Right kidney (tissue), 1 donor: ENCODE measurements at regions not wholly inside any gene's neighbourhood (a gene's known extent, or its start where the extent isn't known, plus 50 kb on each side); places are given as distances from the start of the nearest gene placed in this dataset.
"Not testable (repeated sequence)": the region's sequence is repeated elsewhere in the genome, so short reads cannot be mapped to it uniquely, and the experiment has no call there.

ENCODE experiments used
- DNase-seq: peaks from one replicate; pipeline ENCODE4 v3.0.0-alpha.2; 2016

DNA sequence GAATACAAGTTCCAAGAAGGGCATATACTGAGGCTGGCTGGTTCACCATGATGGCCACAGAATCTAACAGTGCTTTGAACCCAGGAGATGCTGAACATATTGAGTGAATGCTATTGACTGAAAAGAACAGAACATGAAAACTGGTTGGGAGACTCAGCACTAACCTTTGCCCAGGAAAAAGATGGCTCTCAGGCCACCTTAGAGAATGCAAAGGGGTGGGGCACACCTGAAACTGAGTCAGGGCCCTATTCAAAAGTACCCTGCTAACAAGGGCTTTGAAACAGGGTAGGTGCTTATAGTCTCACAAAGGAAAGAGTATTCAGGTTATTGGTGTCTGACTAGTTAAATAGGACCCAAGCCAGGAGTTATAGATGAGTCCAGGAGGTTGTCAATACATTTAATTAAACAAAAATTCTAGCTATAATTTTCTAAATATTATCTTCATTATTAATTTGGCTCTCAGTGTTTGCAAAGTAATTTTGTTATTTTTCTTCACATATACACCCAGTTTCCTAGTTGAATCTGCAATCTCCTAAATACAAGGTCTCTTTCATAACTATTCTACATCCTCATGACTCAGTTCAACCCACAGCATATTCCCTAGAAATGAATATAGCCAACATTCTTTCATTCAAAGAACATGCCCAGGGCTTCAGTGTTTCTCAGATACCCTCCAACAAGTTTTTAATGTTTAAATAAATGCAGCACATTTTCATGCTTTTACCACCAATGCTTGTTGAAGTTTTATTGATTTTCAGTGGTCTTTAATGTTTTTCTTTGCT is 144.2 kb upstream of the RAPGEF2 start:
- DNase-seq: no peak

DNA sequence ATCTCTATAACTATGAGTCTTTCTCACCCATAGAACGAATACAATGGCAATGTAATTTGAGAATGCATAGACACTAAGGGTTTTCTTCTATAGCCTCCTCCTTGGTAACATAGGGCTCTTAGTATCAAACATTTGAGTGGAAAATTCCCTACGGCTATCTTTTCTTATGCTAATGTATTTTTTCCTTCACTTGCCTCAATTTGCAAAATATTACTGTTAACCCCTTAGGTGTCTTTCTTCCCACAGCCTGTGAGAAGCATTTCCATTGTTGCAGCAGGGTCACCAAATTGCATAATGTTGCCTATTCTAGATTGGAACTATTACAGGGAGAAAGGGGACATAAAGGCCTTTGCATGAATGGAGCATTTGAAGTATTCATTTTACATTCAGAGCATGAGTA is 140.5 kb upstream of the RAPGEF2 start:
- no peak for DNase-seq

DNA sequence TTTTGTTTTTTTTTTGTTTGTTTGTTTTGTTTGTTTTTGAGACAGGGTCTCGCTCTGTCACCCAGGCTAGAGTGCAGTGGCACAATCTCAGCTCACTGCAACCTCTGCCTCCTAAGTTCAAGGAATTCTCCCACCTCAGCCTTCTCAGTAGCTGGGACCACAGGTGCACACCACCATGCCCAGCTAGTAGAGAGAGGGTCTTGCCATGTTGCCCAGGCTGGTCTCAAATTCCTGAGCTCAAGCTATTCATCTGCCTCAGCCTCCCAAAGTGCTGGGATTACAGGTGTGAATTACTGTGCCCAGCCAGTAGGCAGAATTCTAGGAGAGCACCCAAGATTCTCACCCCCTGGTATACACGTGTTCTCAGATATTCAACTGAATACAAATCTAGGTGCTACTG is 139.6 kb upstream of the RAPGEF2 start:
- not testable (repeated sequence) for DNase-seq

DNA sequence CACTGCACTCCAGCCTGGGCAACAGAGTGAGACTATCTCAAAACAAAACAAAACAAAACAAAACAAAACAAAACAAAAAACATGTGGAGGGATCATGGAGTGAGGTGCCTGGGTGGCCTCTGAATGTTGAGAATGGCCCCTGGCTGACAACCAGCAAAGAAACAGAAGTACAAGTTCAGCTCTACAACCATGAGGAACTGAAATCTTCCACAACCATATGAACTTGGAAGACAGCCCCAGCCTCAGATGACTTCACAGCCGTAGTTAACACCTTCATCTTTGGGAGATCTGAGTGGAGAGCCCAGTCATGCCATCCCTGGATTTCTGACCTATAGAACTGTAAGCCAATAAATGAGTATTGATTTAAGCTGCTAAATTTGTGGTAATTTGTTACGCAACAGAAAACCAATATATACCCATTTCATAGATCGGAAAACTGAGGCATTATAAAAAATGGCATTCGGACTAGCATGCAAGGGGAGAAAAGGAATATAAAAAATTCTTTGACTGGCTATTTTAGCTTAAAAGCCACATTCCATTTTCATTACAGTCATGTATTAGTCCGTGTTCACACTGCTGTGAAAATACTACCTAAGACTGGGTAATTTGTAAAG is 138.7 kb upstream of the RAPGEF2 start:
- DNase-seq: no peak

DNA sequence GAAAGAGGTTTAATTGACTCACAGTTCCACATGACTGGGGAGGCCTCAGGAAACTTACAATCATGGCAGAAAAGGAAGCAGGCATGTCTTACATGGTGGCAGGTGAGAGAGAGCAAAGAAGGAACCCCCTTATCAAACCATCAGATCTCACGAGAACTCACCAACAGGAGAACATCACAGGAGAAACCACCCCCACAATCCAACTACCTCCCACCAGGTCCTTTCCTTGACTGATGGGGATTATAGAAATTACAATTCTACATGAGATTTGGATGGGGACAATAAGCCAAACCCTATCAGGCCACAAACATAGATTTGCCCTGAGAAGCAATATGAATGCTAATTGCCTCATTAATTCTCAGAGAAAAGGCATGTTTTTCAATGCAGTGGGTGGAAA is 138.2 kb upstream of the RAPGEF2 start:
- DNase-seq: no peak

DNA sequence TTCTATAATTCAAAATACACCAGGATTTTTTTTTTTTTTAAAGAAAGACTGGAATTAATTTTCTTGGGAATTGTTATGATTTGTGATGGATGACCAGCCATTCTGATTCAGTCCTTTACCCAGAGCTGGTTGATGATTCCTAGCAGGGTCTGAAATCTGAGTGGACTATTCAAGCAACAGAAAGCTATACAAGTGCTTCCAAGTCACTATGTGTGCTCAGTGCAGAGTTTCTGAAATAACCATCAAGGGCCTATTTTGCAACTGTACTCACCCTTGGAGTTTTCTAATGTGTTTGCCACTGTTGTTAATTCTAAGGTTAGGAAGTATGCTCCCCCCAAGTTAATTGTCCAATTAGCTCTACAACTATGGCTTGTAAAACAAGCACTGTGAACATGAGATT is 137.7 kb upstream of the RAPGEF2 start:
- no peak for DNase-seq

DNA sequence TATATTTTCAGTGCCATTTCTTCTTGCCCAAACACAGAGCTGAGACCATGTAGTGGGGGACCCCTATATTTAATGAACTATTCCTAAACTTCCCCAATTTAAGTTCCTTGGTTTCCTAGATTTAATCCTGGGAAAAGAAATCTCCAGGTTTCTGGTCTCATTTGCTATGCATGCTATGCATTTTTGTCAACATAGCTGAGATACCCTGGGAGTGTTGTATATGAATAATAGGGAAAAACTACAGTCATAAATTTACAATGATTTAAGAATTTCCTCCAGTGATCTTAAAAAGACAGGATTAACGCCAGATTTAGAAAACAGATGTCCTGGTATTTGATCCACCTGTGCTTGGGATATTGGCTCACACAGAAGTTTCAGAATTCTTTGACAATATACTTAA is 136.8 kb upstream of the RAPGEF2 start:
- DNase-seq: no peak

DNA sequence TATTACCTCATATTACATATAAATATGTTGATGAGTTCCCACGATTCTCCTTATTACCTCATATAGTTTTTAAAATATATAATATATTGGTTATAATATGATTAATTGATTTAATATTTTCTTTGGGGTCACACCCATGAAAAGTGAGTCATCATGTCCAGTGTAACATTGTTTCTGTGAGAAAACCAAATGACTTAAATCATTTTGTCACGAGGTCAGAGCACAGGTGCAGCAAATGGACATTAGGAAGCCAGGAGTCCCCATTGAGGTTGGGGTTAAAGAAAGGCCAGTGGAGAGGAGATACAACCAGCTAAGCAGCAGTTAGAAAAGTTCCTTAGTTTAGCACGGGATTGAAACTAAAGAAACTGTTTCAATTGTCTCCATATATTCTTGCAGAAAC is 133.9 kb upstream of the RAPGEF2 start:
- no peak for DNase-seq

DNA sequence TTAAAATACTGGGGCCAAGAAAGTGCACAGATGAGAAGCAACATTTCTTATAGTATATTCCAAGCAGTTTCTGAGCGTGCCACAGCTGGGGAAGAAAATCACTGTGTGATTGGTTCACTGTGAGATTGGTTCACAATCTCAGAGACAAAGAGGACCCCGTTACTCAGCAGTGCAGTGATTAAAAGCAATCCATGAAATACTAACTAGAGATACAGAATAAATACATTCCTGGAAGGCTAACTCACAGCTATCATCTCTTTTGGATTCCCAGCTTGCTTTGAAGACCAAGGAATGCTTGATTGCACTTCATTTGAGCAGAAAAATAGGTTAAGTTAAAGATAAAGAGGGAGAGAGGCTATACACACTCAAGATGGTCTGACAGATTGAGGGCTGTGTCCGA is 132.1 kb upstream of the RAPGEF2 start:
- DNase-seq: no peak

DNA sequence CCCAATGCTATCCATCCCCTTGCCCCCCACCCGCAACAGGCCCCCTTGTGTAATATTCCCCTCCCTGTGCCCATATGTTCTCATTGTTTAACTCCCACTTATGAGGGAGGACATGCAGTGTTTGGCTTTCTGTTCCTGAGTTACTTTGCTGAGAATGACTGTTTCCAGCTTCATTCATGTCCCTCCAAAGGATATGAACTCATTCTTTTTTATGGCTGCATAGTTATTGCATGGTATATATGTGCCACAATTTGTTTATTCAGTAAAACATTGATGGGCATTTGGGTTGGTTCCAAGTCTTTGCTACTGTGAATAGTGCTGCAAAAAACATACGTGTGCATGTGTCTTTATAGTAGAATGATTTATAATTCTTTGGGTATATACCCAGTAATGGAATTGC is 128.4 kb upstream of the RAPGEF2 start:
- DNase-seq: not testable (repeated sequence)

DNA sequence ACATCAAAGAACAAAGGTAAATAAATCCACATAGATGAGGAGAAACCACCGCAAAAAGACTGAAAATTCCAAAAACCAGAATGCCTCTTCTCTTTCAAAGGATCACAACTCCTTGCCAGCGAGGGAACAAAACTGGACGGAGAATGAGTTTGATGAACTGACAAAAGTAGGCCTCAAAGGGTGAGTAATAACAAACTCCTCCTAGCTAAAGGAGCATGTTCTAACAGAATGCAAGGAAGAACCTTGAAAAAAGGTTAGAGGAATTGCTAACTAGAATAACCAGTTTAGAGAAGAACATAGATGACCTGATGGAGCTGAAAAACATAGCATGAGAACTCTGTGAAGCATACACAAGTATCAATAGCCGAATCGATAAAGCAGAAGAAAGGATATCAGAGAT is 122.2 kb upstream of the RAPGEF2 start:
- not testable (repeated sequence) for DNase-seq

DNA sequence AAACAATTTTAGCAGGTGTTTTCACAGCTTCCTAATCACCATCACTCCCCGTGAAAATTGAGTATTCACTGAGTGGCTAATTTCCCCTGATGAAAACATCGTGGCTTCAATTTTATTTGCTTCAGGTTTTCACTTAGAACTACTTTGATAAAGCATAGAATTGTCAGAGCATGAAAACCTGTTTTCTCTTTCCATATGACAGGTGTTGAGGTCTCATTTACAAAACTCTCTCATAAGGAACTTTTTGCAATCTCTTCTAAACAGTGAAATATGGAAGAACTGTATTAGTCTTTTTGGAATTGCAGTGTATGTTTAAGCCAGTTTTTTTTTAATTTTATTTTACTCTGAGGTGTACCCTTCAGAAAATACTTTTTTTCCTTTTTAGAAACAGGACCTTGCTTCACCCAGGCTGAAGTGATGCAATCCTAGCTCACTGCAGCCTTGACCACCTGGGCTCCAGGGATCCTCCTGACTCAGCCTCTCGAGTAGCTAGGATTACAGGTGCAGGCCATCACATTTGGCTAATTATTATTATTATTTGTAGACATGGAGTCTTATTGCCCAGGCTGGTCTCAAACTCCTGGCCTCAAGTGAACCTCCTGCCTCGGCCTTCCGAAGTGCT is 111.2 kb upstream of the RAPGEF2 start:
- no peak for DNase-seq

DNA sequence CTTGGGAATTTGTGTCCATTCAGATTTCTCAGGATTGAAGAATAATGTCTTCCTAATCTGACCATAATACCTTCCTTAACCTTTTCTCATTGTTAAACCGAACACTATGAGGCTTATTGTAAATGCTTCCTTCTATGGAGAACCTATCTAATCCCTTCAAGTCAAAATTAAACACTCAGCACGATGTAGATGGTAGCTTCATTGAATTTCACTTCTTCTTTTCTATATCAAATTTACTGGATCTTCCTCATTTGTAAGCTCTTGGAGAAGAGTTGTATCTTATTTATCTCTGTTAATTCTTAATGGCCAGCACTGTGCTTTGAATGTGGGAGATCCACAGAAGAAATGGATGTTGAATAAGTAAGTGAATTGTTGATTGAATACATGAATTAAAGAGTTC is 109.0 kb upstream of the RAPGEF2 start:
- DNase-seq: no peak

DNA sequence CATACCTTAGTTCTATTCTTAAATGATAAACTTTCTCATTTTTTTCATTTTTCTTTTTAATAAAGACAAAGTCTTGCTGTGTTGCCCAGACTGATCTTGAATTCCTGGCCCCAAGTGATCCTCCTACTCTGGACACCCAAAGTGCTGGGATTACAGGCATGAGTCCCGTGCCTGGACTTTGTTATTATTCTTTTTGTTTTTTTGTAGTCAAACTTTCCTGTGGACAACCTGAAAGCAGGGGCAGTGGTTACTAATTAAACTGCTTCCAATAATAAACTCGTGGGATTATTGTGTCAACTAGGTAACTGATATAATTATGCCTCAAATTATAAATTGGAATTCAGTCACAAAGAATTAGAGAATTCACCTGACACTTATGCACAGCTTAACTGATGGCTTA is 107.8 kb upstream of the RAPGEF2 start:
- no peak for DNase-seq

DNA sequence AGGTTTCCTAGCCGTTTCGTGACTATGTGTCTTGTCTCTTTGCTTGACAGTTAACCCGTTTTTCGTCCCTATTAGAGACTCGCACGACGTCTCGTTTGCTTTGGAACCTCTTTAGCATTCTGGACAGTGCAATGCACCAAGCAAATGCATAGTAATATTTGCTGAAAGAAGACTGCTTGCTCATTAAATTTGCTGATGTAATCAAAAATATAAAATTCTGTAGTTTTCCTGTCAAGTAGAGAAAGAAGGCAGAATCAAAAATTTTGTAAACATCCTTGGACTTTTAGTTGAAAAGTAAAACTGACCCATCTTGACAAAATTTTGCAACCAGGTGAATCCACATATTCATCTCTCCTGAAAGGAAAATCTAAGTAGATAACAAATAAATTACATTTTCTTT is 106.9 kb upstream of the RAPGEF2 start:
- no peak for DNase-seq

DNA sequence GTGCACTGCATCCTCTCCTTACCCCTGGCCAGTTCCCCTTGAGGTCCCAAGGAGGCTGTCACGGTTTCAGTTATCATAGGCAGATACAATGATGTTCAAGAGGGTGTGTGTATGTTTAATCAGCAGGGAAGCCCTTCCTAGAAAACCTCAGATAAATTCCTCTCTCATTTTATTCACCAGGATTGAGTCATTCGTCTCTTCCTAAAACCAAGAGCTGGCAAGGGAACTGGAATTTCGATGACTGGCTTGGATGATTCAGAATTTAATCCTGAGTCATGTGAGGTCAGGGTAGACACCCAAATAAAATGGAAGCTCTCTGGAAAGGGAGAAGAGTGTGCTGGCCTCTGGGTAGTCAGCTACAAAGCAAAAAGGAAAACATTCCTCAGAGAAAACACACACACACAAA is 106.2 kb upstream of the RAPGEF2 start:
- DNase-seq: no peak

DNA sequence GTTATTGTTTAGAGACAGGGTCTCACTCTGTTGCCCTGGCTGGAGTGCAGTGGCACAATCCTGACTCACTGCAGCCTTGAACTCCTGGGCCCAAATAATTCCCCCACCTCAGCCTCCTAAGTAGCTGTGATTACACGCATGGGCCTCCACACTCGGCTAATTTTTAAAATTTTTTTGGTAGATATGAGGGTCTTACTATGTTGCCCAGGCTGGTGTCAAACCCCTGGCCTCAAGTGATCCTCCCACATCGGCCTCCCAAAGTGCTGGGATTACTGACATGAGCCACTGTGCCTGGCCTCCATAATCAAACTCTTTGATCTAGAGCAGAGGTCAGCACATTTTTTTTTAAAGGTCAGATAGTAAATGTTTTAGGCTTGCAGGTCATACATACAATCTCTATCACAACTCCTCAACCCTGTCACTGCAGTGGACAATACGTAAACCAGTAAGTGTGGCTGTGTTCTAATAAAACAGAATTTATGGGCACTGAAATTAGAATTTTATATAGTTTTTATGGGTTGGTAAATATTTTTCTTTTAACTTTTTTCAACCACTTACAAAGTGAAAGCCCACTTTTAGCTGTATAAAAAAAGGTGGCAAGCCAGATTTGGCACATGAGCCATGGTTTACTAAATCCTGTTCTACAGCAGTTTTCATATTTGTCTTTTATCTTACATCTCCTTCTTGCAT is 105.1 kb upstream of the RAPGEF2 start:
- DNase-seq: no peak

DNA sequence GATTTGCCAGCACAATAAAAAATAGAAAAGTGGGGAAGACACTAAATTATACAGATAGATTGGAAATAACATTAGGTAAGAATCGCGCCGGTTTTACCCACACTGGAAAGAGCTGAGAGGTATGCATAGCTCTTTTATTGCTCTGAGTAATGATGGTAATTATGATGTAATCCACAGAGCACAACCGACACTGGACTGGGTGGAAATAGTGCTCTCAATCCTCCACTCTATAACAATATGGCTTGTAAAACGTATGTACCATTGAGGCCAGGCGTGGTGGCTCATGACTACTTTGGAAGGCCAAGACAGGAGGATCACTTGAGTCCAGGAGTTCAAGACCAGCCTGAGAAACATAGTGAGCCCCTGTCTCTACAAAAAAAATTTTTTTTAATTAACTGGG is 104.3 kb upstream of the RAPGEF2 start:
- no peak for DNase-seq

DNA sequence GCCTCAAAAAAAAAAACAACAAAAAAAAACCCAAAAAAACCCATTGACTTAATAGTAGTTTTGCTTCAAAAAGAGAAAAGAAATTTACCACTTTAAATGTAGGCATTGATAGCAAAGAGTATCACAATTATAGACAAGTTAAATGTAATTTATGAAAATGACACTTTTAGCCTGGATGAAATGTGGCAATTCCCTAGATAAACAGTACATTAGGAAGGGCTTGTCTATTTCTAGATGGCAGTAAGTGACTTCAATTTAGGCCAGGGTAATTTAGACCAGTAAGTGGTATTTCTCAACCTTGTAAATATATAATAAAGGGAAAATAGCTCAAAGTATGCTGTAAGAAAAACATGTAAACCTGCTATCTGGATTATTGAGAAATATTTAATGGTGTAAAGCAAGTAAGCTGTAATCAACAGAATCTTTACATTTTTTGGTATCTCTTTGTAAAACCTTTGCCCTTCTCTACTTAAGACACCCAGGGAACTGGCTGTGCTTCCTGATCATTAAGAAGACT is 103.7 kb upstream of the RAPGEF2 start:
- no peak for DNase-seq

DNA sequence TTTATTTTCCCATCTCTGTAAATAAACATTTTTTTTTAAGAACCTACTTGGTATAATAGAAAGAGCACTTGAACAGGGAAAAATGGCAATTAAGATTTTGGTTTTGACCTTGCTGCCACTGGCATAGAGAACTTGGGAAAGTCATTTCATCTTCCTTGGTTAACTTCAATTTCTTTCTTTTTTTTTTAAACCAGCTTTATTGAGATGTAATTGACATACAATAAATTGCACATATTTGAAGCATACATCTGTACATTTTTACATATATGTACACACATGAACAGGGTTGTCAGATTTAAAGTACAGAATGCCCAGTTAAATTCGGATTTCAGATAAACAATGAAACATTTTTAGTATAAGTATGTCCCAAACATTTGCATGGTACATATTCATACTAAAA is 103.0 kb upstream of the RAPGEF2 start:
- no peak for DNase-seq

DNA sequence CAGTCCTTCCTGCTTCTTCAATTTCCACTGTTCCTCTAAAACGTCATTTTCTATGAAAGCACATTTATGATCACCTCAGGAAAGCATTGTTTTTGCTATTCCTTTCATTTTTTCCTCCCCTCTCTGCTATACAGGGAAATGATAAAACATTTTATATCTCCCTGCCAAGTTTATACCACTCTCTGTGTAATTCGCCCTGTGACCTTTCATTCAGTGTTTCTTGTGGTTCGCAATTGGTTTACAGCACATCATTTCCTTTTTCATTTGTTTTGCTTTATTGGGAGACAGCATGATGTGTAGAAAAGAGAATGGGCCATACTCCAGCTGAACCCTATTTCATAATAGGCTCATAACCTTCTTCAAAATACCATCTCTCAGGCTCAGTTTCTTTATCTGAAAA is 99.9 kb upstream of the RAPGEF2 start:
- no peak for DNase-seq

DNA sequence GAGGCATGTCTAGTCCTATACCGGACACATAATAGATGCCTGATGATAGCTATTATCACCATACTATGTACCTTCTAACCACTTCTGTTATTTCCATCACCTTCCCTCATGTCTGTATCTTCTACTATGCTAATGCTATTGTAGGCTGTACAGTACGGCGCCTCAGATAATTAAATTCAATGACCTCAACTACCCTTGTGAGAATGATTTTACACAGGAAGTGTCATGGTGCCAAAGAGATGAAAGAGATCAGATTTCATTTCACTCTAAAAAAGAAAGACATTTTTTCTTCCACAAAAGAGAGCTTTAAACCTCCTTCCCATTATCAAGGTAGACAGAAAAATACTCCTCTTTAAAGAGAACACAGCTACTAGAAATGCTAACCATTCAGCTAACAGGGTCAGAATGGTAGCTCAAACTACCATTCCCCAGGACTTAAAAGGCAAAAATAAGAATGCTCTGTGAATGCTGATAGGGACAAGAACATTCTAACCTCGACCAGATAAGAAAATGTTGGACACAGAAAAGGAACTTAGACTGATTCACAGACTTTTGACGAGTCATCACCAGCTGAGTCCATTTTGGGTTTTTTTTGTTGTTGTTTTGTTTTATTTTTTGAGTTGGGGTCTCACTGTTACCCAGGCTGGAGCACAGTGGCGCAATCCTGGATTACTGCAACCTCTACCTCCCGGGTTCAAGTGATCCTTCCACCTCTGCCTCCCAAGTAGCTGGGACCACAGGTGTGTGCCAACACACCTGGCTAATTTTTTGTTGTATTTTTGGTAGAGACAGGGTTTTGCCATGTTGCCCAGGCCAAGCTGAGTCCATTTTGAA is 99.2 kb upstream of the RAPGEF2 start:
- DNase-seq: no peak
